ENCODE measurements at regions not wholly inside any gene's neighbourhood (a gene's known extent, or its start where the extent isn't known, plus 50 kb on each side); places are given as distances from the start of the nearest gene placed in this dataset.
"Not testable (repeated sequence)": the region's sequence is repeated elsewhere in the genome, so short reads cannot be mapped to it uniquely, and the experiment has no call there.

DNA sequence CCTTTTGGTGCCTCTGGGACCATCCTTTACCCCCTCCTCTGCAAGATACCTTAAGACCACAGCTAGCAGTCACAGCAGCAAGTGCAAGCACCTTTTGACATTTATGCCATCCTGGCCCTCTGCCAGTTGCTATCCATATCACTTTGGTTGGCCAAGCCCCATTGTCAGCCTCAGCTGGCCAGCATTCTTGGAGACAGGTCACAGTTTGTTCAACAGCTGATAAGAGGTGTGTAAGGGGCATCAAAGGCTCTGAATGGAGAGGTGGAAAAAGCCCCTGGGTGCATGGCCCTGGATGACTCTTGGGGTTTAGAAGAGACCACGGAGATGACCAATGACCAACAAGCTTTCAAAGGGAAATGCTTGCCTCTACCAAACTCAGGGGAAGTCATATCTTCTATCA, 133.6 kb upstream of the MAMLD1 start:
- Mint-ChIP-seq H3K27me3 (ENCODE audit: low read depth in 2 of 2) (peaks cover 3 to 26% of the 10 kb centered on the region in 2 donors), H3K36me3 (no peaks in the 10 kb centered on the region), H3K27ac (no peak overlapping the region), H3K4me3 (no peak overlapping the region), H3K4me1 (peaks cover 0 to 5% of the 10 kb centered on the region in 2 donors), H3K9me3 (no peaks in the 10 kb centered on the region)
- WGBS (ENCODE audit: insufficient coverage): 40% methylated on average over 1 of the region's 1 CpG
- TF ChIP-seq, protein P1, sequence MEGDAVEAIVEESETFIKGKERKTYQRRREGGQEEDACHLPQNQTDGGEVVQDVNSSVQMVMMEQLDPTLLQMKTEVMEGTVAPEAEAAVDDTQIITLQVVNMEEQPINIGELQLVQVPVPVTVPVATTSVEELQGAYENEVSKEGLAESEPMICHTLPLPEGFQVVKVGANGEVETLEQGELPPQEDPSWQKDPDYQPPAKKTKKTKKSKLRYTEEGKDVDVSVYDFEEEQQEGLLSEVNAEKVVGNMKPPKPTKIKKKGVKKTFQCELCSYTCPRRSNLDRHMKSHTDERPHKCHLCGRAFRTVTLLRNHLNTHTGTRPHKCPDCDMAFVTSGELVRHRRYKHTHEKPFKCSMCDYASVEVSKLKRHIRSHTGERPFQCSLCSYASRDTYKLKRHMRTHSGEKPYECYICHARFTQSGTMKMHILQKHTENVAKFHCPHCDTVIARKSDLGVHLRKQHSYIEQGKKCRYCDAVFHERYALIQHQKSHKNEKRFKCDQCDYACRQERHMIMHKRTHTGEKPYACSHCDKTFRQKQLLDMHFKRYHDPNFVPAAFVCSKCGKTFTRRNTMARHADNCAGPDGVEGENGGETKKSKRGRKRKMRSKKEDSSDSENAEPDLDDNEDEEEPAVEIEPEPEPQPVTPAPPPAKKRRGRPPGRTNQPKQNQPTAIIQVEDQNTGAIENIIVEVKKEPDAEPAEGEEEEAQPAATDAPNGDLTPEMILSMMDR (IDR thresholded peaks at IDR 0.05): no peak
- Histone ChIP-seq H3K4me3 (ENCODE audit: low read length) (no peak overlapping the region), H3K27me3 (ENCODE audit: control insufficient read depth, insufficient read depth, low read length) (no peaks in the 10 kb centered on the region), H3K9me3 (ENCODE audit: control insufficient read depth, insufficient read depth, low read length) (no peaks in the 10 kb centered on the region), H3K36me3 (ENCODE audit: control insufficient read depth, insufficient read depth, low read length) (no peaks in the 10 kb centered on the region), H3K4me1 (ENCODE audit: control insufficient read depth, insufficient read depth, low read length) (no peaks in the 10 kb centered on the region), H3K27ac (ENCODE audit: low read length) (no peak overlapping the region)
- DNase-seq: no peak
- no peak for ATAC-seq
- intact Hi-C loops (cut with micrococcal nuclease): no loop called here

DNA sequence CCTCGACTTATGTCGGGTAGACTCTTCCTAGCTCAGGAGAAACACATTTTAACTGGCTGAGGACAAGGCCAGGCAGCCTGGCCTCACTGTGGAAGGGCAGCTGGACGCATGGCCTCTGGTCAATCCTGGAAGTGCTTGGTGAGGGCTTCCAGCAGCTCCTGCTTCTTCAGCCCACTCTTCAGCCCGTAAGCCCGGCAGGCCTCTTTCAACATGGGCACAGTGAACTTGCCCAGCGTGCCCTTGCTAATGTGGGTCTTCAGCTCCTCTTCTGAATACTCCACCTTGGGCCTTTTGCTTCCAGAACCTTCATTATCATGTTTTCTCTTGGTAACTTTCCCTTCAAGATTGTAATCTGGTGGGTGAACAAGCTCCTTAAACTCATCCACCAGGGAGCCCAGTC, 132.2 kb upstream of the MAMLD1 start:
- H3K27me3 ChIP-seq (ENCODE audit: control insufficient read depth, insufficient read depth, low read length); H3K9me3 Mint-ChIP-seq; H3K4me1 Mint-ChIP-seq; H3K27ac Mint-ChIP-seq; H3K36me3 ChIP-seq (ENCODE audit: control insufficient read depth, insufficient read depth, low read length); H3K9me3 ChIP-seq (ENCODE audit: control insufficient read depth, insufficient read depth, low read length); H3K4me3 ChIP-seq (ENCODE audit: low read length); H3K4me3 Mint-ChIP-seq; H3K27ac ChIP-seq (ENCODE audit: low read length); H3K36me3 Mint-ChIP-seq; H3K4me1 ChIP-seq (ENCODE audit: control insufficient read depth, insufficient read depth, low read length); ATAC-seq; intact Hi-C loops (cut with micrococcal nuclease); DNase-seq: not testable (repeated sequence)
- 97% methylated on average over 3 of the region's 6 CpGs for WGBS (ENCODE audit: insufficient coverage)
- H3K27me3 Mint-ChIP-seq (ENCODE audit: low read depth in 2 of 2): peaks cover 3 to 26% of the 10 kb centered on the region in 2 donors

DNA sequence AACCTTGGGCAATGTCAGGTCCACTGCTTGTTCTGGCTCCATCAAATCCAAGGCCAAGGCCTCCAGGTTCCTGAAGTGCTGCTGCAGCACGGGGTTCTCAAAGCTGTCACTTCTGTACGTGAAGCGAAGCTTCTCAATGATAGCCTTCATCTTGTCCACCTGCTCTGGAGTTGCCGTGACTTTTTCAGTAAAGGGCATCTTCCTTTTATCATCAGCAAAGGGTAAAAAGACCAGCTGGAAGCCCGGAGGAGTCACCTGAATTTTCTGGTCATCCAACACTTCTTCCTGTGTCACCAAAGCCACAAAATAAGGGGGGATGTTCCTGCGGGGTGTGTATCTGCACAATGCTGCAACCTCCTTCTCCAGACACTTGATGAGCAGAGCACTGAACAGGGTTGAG, 131.7 kb upstream of the MAMLD1 start:
- DNase-seq; H3K4me1 Mint-ChIP-seq; H3K36me3 ChIP-seq (ENCODE audit: control insufficient read depth, insufficient read depth, low read length); H3K27me3 ChIP-seq (ENCODE audit: control insufficient read depth, insufficient read depth, low read length); ATAC-seq; H3K4me3 ChIP-seq (ENCODE audit: low read length); H3K36me3 Mint-ChIP-seq; H3K4me3 Mint-ChIP-seq; H3K27ac Mint-ChIP-seq; H3K9me3 ChIP-seq (ENCODE audit: control insufficient read depth, insufficient read depth, low read length); H3K27ac ChIP-seq (ENCODE audit: low read length); H3K9me3 Mint-ChIP-seq; H3K4me1 ChIP-seq (ENCODE audit: control insufficient read depth, insufficient read depth, low read length); intact Hi-C loops (cut with micrococcal nuclease): not testable (repeated sequence)
- 80% methylated on average over 6 of the region's 6 CpGs for WGBS (ENCODE audit: insufficient coverage)
- peaks cover 3 to 26% of the 10 kb centered on the region in 2 donors for H3K27me3 Mint-ChIP-seq (ENCODE audit: low read depth in 2 of 2)

DNA sequence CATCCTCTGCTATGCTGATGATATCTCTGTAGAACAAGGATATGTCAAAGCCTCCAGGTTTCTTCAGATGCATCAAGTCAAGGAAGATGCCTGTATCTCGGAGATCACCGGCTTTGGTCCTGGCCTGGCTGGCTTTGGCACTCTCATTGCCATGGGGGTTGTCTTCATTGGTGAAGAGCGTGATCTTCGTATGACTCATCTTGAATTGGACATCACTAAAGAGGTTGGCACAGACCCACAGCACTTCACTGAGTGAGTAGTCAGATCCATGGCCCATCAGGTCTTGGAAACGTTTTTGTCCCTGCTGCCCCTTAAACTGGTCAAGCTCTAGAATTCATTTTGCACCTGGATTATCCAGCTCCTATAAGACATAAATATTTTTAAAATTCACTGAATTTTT, 130.9 kb upstream of the MAMLD1 start:
- 92% methylated on average over 5 of the region's 5 CpGs for WGBS (ENCODE audit: insufficient coverage)
- H3K27ac ChIP-seq (ENCODE audit: low read length); H3K4me3 ChIP-seq (ENCODE audit: low read length); intact Hi-C loops (cut with micrococcal nuclease); H3K27me3 ChIP-seq (ENCODE audit: control insufficient read depth, insufficient read depth, low read length); H3K36me3 Mint-ChIP-seq; H3K36me3 ChIP-seq (ENCODE audit: control insufficient read depth, insufficient read depth, low read length); ATAC-seq; H3K9me3 Mint-ChIP-seq; H3K4me1 Mint-ChIP-seq; H3K27ac Mint-ChIP-seq; H3K4me3 Mint-ChIP-seq; H3K4me1 ChIP-seq (ENCODE audit: control insufficient read depth, insufficient read depth, low read length); H3K9me3 ChIP-seq (ENCODE audit: control insufficient read depth, insufficient read depth, low read length); DNase-seq: not testable (repeated sequence)
- H3K27me3 Mint-ChIP-seq (ENCODE audit: low read depth in 2 of 2): peaks cover 3 to 26% of the 10 kb centered on the region in 2 donors

DNA sequence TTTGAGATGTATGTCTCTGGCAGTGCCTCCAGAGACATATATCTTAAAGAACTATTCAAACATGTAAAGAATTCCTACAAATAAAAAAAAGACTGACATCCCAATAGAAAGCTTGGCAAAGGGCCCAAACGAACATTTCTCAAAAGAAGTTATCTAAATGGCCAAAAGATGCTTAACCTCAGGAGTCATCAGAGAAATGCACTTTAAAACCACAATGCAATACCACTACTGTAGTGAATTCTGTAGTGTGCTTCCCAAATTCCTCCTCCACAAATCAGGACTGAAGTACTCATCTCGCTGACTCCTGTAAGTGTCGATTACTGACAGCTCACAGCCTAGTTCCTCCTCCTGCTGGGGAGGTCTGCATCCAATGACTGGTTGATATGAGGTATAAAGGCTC, 129.0 kb upstream of the MAMLD1 start:
- peaks cover 0 to 15% of the 10 kb centered on the region in 2 donors for H3K27me3 Mint-ChIP-seq (ENCODE audit: low read depth in 2 of 2)
- no peak overlapping the region for H3K27ac Mint-ChIP-seq
- intact Hi-C loops (cut with micrococcal nuclease): no loop called here
- Histone ChIP-seq H3K4me3 (ENCODE audit: low read length) (no peak overlapping the region), H3K4me1 (ENCODE audit: control insufficient read depth, insufficient read depth, low read length) (no peaks in the 10 kb centered on the region), H3K27ac (ENCODE audit: low read length) (no peak overlapping the region), H3K9me3 (ENCODE audit: control insufficient read depth, insufficient read depth, low read length) (no peaks in the 10 kb centered on the region), H3K36me3 (ENCODE audit: control insufficient read depth, insufficient read depth, low read length) (no peaks in the 10 kb centered on the region), H3K27me3 (ENCODE audit: control insufficient read depth, insufficient read depth, low read length) (no peaks in the 10 kb centered on the region)
- ATAC-seq: no peak
- no peaks in the 10 kb centered on the region for H3K4me1 Mint-ChIP-seq
- DNase-seq: no peak
- 90% methylated on average over 1 of the region's 3 CpGs for WGBS (ENCODE audit: insufficient coverage)
- no peak overlapping the region for H3K4me3 Mint-ChIP-seq
- no peaks in the 10 kb centered on the region for H3K36me3 Mint-ChIP-seq
- TF ChIP-seq, protein P1 (IDR thresholded peaks at IDR 0.05): no peak
- H3K9me3 Mint-ChIP-seq: no peaks in the 10 kb centered on the region

Measured in natural killer cell (primary cell).